Common myeloid progenitor, CD34-positive (primary cell): ENCODE measurements at regions not wholly inside any gene's neighbourhood (a gene's known extent, or its start where the extent isn't known, plus 50 kb on each side); places are given as distances from the start of the nearest gene placed in this dataset.
"Not testable (repeated sequence)": the region's sequence is repeated elsewhere in the genome, so short reads cannot be mapped to it uniquely, and the experiment has no call there.

Source experiments
- CTCF ChIA-PET: fragments of 350-600 bp; sonication (Branson Sonifier 250); formaldehyde crosslinking; loops from one replicate; lab custom pipeline; 2021; ENCODE audit warnings: antibody characterized with exemption; lab: Charles Lee
- POLR2A ChIA-PET: fragments of 350-600 bp; sonication (Branson Sonifier 250); formaldehyde crosslinking; loops from one replicate; lab custom pipeline; 2021; ENCODE audit warnings: antibody characterized with exemption; lab: Charles Lee
- DNase-seq, 3 donors: peaks; one replicate each; pipeline versions ENCODE4 v3.0.0 to v3.0.0-alpha.2; 2013
- H3K27ac ChIP-seq, 2 experiments: 1 replicate in 1 of 2; 2 replicates in 1 of 2; pipeline ENCODE4 v1.7.0; 2013; ENCODE audit warnings: inconsistent platforms in 2 of 2, low read length in 2 of 2, mild to moderate bottlenecking in 2 of 2, low read depth in 1 of 2, moderate library complexity in 1 of 2; ENCODE audit not compliant: severe bottlenecking in 2 of 2, insufficient read depth in 1 of 2, poor library complexity in 1 of 2
- H3K27me3 ChIP-seq, 5 experiments: replicated peaks in 2 of 5; 1 replicate in 3 of 5; 2 replicates in 2 of 5; pipeline versions ENCODE4 v1.6.1 to v1.7.0; 2013; ENCODE audit warnings: low read length in 4 of 5, mild to moderate bottlenecking in 2 of 5, moderate library complexity in 2 of 5, inconsistent platforms in 1 of 5; ENCODE audit not compliant: insufficient read depth in 5 of 5, control insufficient read depth in 4 of 5
- H3K36me3 ChIP-seq, 4 experiments: 1 replicate in 2 of 4; 2 replicates in 2 of 4; pipeline versions ENCODE4 v1.6.1 to v1.7.0; 2013; ENCODE audit warnings: low read length in 3 of 4, control low read depth in 1 of 4, mild to moderate bottlenecking in 1 of 4; ENCODE audit not compliant: control insufficient read depth in 4 of 4, insufficient read depth in 4 of 4
- H3K4me1 ChIP-seq, 4 experiments: 1 replicate in 3 of 4; 2 replicates in 1 of 4; pipeline versions ENCODE4 v1.6.1 to v1.7.1; 2013; ENCODE audit warnings: low read length in 3 of 4, mild to moderate bottlenecking in 3 of 4, control low read depth in 1 of 4, inconsistent platforms in 1 of 4, moderate library complexity in 1 of 4; ENCODE audit not compliant: control insufficient read depth in 4 of 4, insufficient read depth in 4 of 4; ENCODE audit errors: control extremely low read depth in 1 of 4
- H3K4me3 ChIP-seq, 7 experiments: 1 replicate in 4 of 7; 2 replicates in 3 of 7; pipeline versions ENCODE4 v1.5.1 to v1.7.0; 2013; ENCODE audit warnings: mild to moderate bottlenecking in 7 of 7, low read length in 6 of 7, moderate library complexity in 6 of 7, inconsistent platforms in 2 of 7, low read depth in 2 of 7, control low read depth in 1 of 7; ENCODE audit not compliant: insufficient read depth in 4 of 7, control insufficient read depth in 1 of 7; ENCODE audit errors: extremely low read depth in 1 of 7
- H3K9me3 ChIP-seq, 5 experiments: 1 replicate in 4 of 5; 2 replicates in 1 of 5; pipeline versions ENCODE4 v1.6.1 to v1.7.1; 2013; ENCODE audit warnings: low read length in 4 of 5, mild to moderate bottlenecking in 2 of 5, inconsistent platforms in 1 of 5, low read depth in 1 of 5, moderate library complexity in 1 of 5; ENCODE audit not compliant: control insufficient read depth in 4 of 5, insufficient read depth in 2 of 5; ENCODE audit errors: control extremely low read depth in 1 of 5
- WGBS: methylation state at CpG from one replicate; pipeline ENCODE4 v1.1.5; 2013; ENCODE audit not compliant: insufficient coverage; 5-methylcytosine and 5-hydroxymethylcytosine counted together

DNA sequence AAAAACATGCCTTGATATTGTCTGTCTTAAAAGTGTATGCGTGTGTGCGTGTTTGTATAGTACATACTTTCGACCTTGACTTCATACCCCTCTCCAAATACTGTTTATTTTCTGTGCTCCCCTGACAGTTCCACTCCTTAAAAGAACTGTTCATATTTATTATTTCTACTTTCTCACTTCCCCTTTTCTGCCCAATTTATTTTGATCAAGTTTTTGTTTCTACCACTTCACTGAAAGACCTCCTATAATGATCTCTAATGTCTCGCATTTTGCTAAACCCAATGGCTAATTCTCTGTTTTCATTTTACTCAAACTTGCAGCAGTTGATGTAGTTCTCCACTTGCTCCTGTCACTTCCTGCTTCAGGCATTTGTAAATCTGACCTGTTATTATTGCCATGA is 426.1 kb upstream of the KLF12 start:
- WGBS: 90% methylated on average over 2 of the region's 4 CpGs
- Histone ChIP-seq H3K27ac (no peak overlapping the region), H3K36me3 (no peaks in the 10 kb centered on the region), H3K27me3 (no peaks in the 10 kb centered on the region), H3K4me3 (no peak overlapping the region), H3K9me3 (no peaks in the 10 kb centered on the region), H3K4me1 (no peaks in the 10 kb centered on the region)
- peak in 1 of 3 donors; percentile 4 for DNase-seq
- POLR2A ChIA-PET: no interaction called here
- CTCF ChIA-PET: no interaction called here

- no CpG with 5 or more reads among the region's 1 CpG for WGBS
- H3K9me3 ChIP-seq: no peaks in the 10 kb centered on the region
- H3K36me3 ChIP-seq: no peaks in the 10 kb centered on the region
- CTCF ChIA-PET: no interaction called here
- no peaks in the 10 kb centered on the region for H3K27me3 ChIP-seq
- H3K4me1 ChIP-seq: no peaks in the 10 kb centered on the region
- no peak for DNase-seq
- POLR2A ChIA-PET: no interaction called here
- no peak overlapping the region for H3K27ac ChIP-seq
- no peak overlapping the region for H3K4me3 ChIP-seq
Observed at GRCh38 chr13:74557870-74558269, 423.7 kb upstream of the KLF12 start.

DNA sequence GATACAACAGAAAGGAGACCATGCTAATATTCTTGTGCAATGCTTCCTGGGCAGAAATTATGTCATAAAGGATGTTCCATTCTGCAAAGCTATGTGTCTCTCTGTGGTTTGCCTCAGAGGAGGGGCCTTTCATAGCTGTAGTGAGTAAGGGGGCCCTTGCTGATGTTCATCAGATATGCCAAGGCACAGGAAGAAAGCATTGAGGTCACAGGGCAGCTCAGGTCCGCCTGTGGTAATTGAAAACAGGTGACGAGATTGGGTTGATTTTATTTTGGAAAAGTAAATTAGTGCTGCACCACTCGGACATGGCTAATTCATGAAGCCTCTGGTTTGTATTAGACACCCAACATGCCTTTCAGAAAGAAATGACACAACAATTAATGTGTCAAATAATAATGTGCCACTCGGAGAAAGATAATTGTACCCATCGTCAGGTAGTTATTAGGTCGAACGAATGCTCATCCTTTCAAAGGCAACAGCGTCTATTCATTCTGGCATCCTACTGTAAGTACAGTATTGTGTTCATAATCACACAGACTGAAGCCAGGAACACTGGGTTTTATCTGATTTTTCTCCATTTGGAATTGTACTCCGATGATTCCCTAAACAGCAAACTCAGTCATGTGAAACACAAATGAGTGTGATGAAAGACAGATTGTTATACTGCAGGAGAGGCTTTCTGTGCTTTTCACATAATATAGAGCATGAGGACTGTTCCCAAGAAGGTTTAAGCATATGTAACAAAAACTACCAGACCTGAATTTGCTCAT is 421.6 kb upstream of the KLF12 start:
- H3K27me3 ChIP-seq: no peaks in the 10 kb centered on the region
- H3K36me3 ChIP-seq: no peaks in the 10 kb centered on the region
- H3K4me1 ChIP-seq: no peaks in the 10 kb centered on the region
- POLR2A ChIA-PET: no interaction called here
- WGBS: 93% methylated on average over 8 of the region's 9 CpGs
- no peak overlapping the region for H3K27ac ChIP-seq
- CTCF ChIA-PET: no interaction called here
- no peaks in the 10 kb centered on the region for H3K9me3 ChIP-seq
- H3K4me3 ChIP-seq: no peak overlapping the region
- DNase-seq: no peak

DNA sequence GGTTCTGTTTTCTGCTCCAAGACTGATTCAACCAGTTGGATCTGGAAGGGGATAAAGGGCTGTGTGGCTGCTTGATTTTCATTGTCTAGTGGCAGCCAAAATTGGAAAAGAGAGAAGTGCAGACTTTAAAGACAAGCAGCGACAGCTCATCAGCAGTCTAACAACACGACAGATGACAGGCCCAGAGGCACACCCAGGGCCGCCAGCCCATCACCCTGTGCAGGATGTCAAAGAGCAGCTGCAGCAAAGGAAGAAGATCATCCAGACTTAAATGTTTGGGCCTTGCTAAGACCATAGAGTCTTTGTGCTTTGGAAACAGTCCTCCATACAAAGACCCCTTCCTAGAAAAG is 421.0 kb upstream of the KLF12 start:
- Histone ChIP-seq H3K27ac (no peak overlapping the region), H3K4me1 (peaks cover 0 to 1% (median 0%) of the 10 kb centered on the region in 4 experiments), H3K4me3 (no peak overlapping the region), H3K9me3 (no peaks in the 10 kb centered on the region), H3K36me3 (no peaks in the 10 kb centered on the region), H3K27me3 (no peaks in the 10 kb centered on the region)
- CTCF ChIA-PET: no interaction called here
- POLR2A ChIA-PET: no interaction called here
- 93% methylated on average over 3 of the region's 3 CpGs for WGBS
- no peak for DNase-seq

GRCh38 chr13:74554569-74555275 is 420.5 kb upstream of the KLF12 start:
- H3K36me3 ChIP-seq: no peaks in the 10 kb centered on the region
- no peaks in the 10 kb centered on the region for H3K9me3 ChIP-seq
- ChIA-PET POLR2A (no interaction called here), CTCF (no interaction called here)
- H3K27ac ChIP-seq: no peak overlapping the region
- H3K4me1 ChIP-seq: peaks cover 0 to 5% (median 2%) of the 10 kb centered on the region in 4 experiments
- DNase-seq: no peak
- H3K27me3 ChIP-seq: no peaks in the 10 kb centered on the region
- no peak overlapping the region for H3K4me3 ChIP-seq
- WGBS: 96% methylated on average over 6 of the region's 8 CpGs

GRCh38 chr13:74550039-74550438 is 415.8 kb upstream of the KLF12 start:
- ChIA-PET POLR2A (no interaction called here), CTCF (interaction anchor here (0.5 to 1.2 kb wide), 3 partner anchors 112 to 1551 kb away, joined by 3 read pairs; no protein-coding TSS in a partner anchor)
- no peak overlapping the region for H3K27ac ChIP-seq
- DNase-seq: peak; percentile 34 to 75 (median 64)
- no peaks in the 10 kb centered on the region for H3K9me3 ChIP-seq
- no CpG with 5 or more reads among the region's 2 CpGs for WGBS
- H3K27me3 ChIP-seq: no peaks in the 10 kb centered on the region
- no peaks in the 10 kb centered on the region for H3K36me3 ChIP-seq
- peaks cover 0 to 8% (median 4%) of the 10 kb centered on the region in 4 experiments for H3K4me1 ChIP-seq
- H3K4me3 ChIP-seq: no peak overlapping the region

DNA sequence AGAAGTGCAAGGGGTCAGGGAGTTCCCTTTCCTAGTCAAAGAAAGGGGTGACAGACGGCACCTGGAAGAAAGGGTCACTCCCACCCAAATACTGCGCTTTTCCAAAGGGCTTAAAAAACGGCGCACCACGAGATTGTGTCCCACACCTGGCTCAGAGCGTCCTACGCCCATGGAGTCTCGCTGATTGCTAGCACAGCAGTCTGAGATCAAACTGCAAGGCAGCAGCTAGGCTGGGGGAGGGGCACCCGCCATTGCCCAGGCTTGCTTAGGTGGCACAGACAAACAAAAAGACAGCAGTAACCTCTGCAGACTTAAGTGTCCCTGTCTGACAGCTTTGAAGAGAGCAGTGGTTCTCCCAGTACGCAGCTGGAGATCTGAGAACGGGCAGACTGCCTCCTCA is 402.4 kb upstream of the KLF12 start:
- H3K4me3 ChIP-seq, H3K36me3 ChIP-seq, H3K27me3 ChIP-seq, DNase-seq, H3K27ac ChIP-seq, POLR2A ChIA-PET, H3K4me1 ChIP-seq, CTCF ChIA-PET, H3K9me3 ChIP-seq: not testable (repeated sequence)
- WGBS: 96% methylated on average over 8 of the region's 11 CpGs
